Calu3 (cell line): ENCODE measurements at regions not wholly inside any gene's neighbourhood (a gene's known extent, or its start where the extent isn't known, plus 50 kb on each side); places are given as distances from the start of the nearest gene placed in this dataset.
A peak's percentile ranks its signal among the peaks of the same experiment; 100 is the strongest.

Source experiments
- BruUV-seq: library from RNA; stranded (reverse); fragments of 400-500 nt; replicated peaks from 2 replicates; lab custom pipeline; 2021; lab: Mats Ljungman, UMichigan
- CTCF ChIA-PET: fragments of 300-600 bp; sonication (Branson Sonifier 250); formaldehyde crosslinking; loops from one replicate; lab custom pipeline; 2022; ENCODE audit warnings: antibody characterized with exemption; lab: Charles Lee
- DNase-seq: peaks from one replicate; pipeline ENCODE4 v3.0.0; 2022
- H3K27ac Mint-ChIP-seq: one replicate; pipeline ENCODE4 v1.8.0; 2022; ENCODE audit warnings: mixed read lengths; ENCODE audit not compliant: unreplicated experiment
- H3K27me3 Mint-ChIP-seq: one replicate; pipeline ENCODE4 v1.8.0; 2022; ENCODE audit warnings: mixed read lengths; ENCODE audit not compliant: unreplicated experiment
- H3K36me3 Mint-ChIP-seq: one replicate; pipeline ENCODE4 v1.8.0; 2022; ENCODE audit warnings: mild to moderate bottlenecking, moderate library complexity, mixed read lengths; ENCODE audit not compliant: insufficient read depth, unreplicated experiment
- H3K4me1 Mint-ChIP-seq: one replicate; pipeline ENCODE4 v1.8.0; 2022; ENCODE audit warnings: mild to moderate bottlenecking, low read depth, mixed read lengths; ENCODE audit not compliant: unreplicated experiment
- H3K4me3 Mint-ChIP-seq: one replicate; pipeline ENCODE4 v1.8.0; 2022; ENCODE audit warnings: mild to moderate bottlenecking, low read depth, moderate library complexity, mixed read lengths; ENCODE audit not compliant: unreplicated experiment
- H3K9me3 Mint-ChIP-seq: one replicate; pipeline ENCODE4 v1.8.0; 2022; ENCODE audit warnings: low read depth, mixed read lengths; ENCODE audit not compliant: unreplicated experiment
- CTCF ChIP-seq: fragments of 200-600 bp; IDR thresholded peaks from one replicate; pipeline ENCODE4 v1.8.0; 2022; ENCODE audit warnings: antibody characterized with exemption; ENCODE audit not compliant: unreplicated experiment
- intact Hi-C: fragments of 100-400 bp; cut with micrococcal nuclease; formaldehyde crosslinking; loops from one replicate; pipeline ENCODE4 v1.10.0; 2022; ENCODE audit not compliant: unreplicated experiment

- intact Hi-C loops = loop anchor here (1.0 to 5.0 kb wide), 7 partner anchors 67 to 1446 kb away; no protein-coding TSS in a partner anchor
- Mint-ChIP-seq H3K36me3 (no peaks in the 10 kb centered on the region), H3K9me3 (peaks cover 5% of the 10 kb centered on the region), H3K27me3 (no peaks in the 10 kb centered on the region), H3K27ac (no peak overlapping the region), H3K4me3 (no peak overlapping the region), H3K4me1 (no peaks in the 10 kb centered on the region)
- CTCF ChIA-PET = interaction anchor here (1.0 to 2.7 kb wide), 4 partner anchors 65 to 1446 kb away, joined by 3 to 38 read pairs (median 4); no protein-coding TSS in a partner anchor
- no TSS peak for BruUV-seq
- DNase-seq = peak; percentile 82
- TF ChIP-seq CTCF = peak; percentile 95
These were observed 258.1 kb downstream of the TBL1XR1 start for GRCh38 chr3:176939022-176939817.

- no peaks in the 10 kb centered on the region for H3K36me3 Mint-ChIP-seq
- CTCF ChIA-PET = interaction anchor here (1.6 to 2.7 kb wide), 2 partner anchors 66 to 124 kb away, joined by 3 to 38 read pairs; no protein-coding TSS in a partner anchor
- no peak overlapping the region for H3K4me3 Mint-ChIP-seq
- H3K4me1 Mint-ChIP-seq = peaks cover 9% of the 10 kb centered on the region
- TF ChIP-seq CTCF = no peak
- peaks cover 5% of the 10 kb centered on the region for H3K9me3 Mint-ChIP-seq
- intact Hi-C loops = loop anchor here (2.0 to 5.0 kb wide), 5 partner anchors 139 to 501 kb away; no protein-coding TSS in a partner anchor
- no TSS peak for BruUV-seq
- H3K27ac Mint-ChIP-seq = no peak overlapping the region
- H3K27me3 Mint-ChIP-seq = no peaks in the 10 kb centered on the region
- DNase-seq = no peak
These were observed 259.3 kb downstream of the TBL1XR1 start for GRCh38 chr3:176937994-176938393.

DNA sequence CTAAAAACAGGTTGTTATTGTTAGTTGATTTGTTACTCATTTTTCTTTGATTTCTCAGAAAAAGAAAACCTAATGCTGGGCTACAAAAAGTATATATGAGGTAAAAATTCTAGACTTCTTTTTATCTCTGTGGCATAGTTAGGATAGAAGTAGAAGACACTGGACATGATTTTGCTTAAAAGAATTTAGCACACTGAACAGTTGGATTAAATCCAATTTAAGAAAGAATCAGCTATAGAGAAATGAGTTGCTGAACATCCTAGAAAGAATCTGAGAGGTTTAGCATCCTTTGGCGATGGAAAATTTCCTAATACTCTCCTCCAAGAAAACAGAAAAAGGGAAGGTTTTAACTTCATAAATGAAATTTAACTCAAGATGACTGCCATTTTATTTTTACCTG is 259.7 kb downstream of the TBL1XR1 start:
- DNase-seq = no peak
- H3K36me3 Mint-ChIP-seq = no peaks in the 10 kb centered on the region
- no peaks in the 10 kb centered on the region for H3K27me3 Mint-ChIP-seq
- TF ChIP-seq CTCF = no peak
- H3K27ac Mint-ChIP-seq = no peak overlapping the region
- BruUV-seq = no TSS peak
- intact Hi-C loops = loop anchor here (5.0 kb wide), 2 partner anchors 245 to 500 kb away; no protein-coding TSS in a partner anchor
- H3K4me1 Mint-ChIP-seq = peaks cover 10% of the 10 kb centered on the region
- CTCF ChIA-PET = interaction anchor here (1.6 to 2.7 kb wide), 2 partner anchors 65 to 123 kb away, joined by 3 to 38 read pairs; no protein-coding TSS in a partner anchor
- H3K4me3 Mint-ChIP-seq = no peak overlapping the region
- peaks cover 5% of the 10 kb centered on the region for H3K9me3 Mint-ChIP-seq

DNA sequence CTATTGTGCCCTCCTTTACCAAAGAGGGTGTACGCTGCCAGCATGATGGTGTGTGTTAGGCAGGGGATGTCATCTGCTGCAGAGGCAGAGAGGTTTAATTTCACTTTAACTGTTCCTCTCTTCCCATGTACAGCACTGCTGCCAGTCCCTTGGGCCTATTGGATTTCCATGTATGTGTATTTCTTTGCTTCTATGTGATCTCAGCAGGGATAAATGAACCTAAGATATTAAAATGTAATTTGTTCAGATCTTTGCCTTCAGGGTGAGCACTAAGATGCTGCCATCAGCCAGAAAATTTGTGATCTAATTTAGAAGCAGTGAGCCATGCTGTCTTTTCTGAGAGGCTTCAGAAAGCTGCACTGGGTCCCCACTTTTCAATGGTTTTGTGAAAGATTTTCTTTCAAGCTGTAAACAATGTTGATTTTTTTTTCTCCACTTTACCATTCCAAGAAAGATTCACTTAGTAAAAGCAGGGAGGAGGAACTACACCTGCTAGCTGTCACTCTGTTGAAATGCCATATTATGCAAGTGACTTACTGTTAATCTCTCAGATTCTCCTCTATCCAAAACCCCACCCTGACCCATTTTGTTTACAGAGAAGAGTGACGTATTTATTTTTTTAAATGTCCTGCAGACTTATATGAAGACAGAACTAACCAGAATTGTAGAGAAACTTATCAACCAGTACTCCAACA is 261.9 kb downstream of the TBL1XR1 start:
- H3K27ac Mint-ChIP-seq = no peak overlapping the region
- CTCF ChIA-PET = no interaction called here
- no peak for TF ChIP-seq CTCF
- H3K9me3 Mint-ChIP-seq = peaks cover 5% of the 10 kb centered on the region
- intact Hi-C loops = loop anchor here (5.0 kb wide), 2 partner anchors 243 to 498 kb away; no protein-coding TSS in a partner anchor
- H3K27me3 Mint-ChIP-seq = no peaks in the 10 kb centered on the region
- H3K4me3 Mint-ChIP-seq = no peak overlapping the region
- DNase-seq = no peak
- H3K36me3 Mint-ChIP-seq = no peaks in the 10 kb centered on the region
- BruUV-seq = no TSS peak
- H3K4me1 Mint-ChIP-seq = peaks cover 10% of the 10 kb centered on the region
